HG03457 (cell line): ENCODE measurements at regions not wholly inside any gene's neighbourhood (a gene's known extent, or its start where the extent isn't known, plus 50 kb on each side); places are given as distances from the start of the nearest gene placed in this dataset.

ENCODE experiments used
- ATAC-seq: cut with Tn5 transposase; IDR thresholded peaks from one replicate; pipeline ENCODE4 v1.9.1; 2021; ENCODE audit warnings: moderate number of reproducible peaks; ENCODE audit not compliant: unreplicated experiment

GRCh38 chr1:119298687-119299303 is 69.8 kb upstream of the HAO2 start:
- ATAC-seq = no peak

DNA sequence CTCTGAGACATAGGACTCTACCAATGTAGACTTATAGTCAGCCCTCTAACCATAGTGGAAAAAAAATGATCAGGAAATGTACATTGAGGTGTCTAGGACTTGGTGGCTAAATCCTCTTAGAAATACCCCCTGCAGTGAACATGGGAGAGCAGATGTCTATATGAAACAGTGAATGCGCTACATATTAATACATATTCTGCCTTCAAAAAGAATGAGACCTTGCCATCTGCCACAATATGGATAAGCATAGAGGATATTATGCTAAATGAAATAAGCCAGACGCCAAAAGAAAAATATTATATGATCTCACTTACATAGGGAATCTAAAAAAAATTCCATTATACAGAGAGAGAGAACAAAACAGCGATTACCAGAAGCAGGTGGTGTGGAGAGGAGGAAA is 66.6 kb upstream of the HAO2 start:
- ATAC-seq = no peak

DNA sequence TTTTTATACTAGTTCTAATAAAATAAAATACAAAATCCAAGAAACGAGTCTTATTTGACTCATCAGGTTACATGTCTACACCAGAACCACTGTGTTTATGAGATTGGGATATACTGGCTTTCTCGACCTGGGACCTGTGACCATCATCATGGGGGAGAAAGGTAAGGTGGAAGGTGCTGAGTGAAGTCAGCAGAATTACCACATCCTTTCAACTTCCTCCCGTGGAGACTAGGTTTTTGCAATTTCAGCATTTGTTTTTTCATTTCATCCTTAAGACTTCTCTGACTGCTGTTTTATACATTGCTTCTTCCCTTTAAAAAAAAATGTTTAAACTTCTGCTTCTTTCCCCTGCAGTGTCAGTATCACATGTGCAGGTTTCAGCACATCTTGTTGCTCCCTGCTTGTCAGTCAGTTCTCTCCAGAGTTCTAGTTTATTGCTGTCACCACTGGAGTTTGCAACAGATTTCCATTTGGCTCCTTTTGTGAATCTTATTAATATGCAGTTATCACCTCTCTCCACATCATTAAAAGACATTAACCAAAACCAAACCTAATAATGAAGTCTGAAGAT is 60.4 kb upstream of the HAO2 start:
- ATAC-seq = no peak

DNA sequence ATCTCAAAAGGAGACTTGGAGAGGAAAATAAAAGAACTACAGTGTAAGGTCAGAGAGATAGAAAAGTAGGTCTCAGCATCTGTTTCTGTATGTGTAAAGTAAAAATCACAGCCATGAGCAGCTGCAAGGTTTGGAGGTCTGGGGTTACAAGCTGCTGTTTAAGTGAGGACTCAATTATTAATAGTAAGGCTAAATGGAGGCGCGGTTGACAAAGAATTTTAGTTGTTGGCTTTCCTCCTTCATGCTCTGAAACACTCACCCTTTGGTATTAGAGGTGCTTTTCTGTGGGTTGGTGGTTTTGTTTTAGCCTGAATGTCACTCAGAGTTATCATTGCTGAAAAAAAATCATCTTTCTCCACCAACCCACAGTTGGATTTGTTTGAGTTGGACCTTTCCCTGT is 59.8 kb upstream of the HAO2 start:
- no peak for ATAC-seq

GRCh38 chr1:119310301-119310700 is 58.3 kb upstream of the HAO2 start:
- ATAC-seq = no peak

- ATAC-seq = no peak
Observed at GRCh38 chr1:119312500-119312899, 56.1 kb upstream of the HAO2 start.

- ATAC-seq = no peak
Observed at GRCh38 chr1:119314001-119314796, 54.4 kb upstream of the HAO2 start.

- no peak for ATAC-seq
Observed at GRCh38 chr1:119316870-119317416, 51.6 kb upstream of the HAO2 start.

DNA sequence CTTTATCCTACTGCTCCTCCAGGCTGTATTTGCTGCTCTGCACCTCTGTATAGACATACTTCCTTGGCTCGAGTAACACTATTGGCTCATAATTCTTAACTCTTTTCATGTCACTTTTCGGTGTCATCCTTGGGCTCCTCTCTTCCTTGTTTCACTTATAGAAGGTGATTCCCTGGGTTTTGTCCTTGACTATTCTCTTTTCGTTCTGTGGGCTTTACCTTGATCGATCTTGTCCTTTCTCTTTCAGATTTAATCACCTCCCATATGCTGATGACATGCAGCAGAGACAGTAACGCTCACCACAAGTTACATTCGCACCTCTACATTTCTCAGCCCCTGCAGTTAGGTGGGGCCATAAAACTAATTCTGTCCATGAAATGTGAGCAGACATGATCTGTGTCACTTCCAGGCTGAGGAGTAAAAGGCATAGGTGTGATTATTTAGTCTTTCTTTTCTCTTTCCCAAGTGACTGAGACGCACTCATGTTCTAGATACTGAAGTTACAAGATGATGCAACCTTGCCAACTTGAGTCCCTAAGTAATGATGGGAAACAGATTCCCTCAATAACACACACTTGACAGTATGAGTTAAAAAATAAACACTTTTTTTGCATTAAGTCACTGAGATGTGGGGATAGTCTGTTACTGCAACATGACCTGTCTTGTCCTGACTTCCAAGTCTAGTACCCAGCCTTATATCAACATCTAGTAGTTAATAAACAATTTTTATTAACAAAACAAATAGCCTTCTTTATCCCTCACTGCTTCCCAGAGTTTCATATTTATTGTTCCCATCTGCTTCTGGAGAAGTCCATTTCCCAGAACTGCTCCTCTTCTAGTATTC is 49.9 kb upstream of the HAO2 start:
- peak; percentile 78 for ATAC-seq
